Panc1 (cell line): ENCODE measurements at regions not wholly inside any gene's neighbourhood (a gene's known extent, or its start where the extent isn't known, plus 50 kb on each side); places are given as distances from the start of the nearest gene placed in this dataset.

Experiments used
- ATAC-seq: fragments of 200-7000 bp; cut with Tn5 transposase; 2 replicates; pipeline ENCODE4 v1.9.1; 2020; ENCODE audit warnings: mild to moderate bottlenecking, moderate library complexity
- BruUV-seq: library from RNA; stranded (reverse); fragments of 400-500 nt; replicated peaks from 2 replicates; lab custom pipeline; 2021; lab: Mats Ljungman, UMichigan
- CTCF ChIA-PET: fragments of 300-600 bp; sonication (Branson Sonifier 250); formaldehyde crosslinking; loops from one replicate; lab custom pipeline; 2022; ENCODE audit warnings: antibody characterized with exemption; lab: Charles Lee
- POLR2A ChIA-PET: fragments of 300-600 bp; sonication (Branson Sonifier 250); formaldehyde crosslinking; loops from one replicate; lab custom pipeline; 2022; ENCODE audit warnings: antibody characterized with exemption; lab: Charles Lee
- DNase-seq: peaks from one replicate; pipeline ENCODE4 v3.0.0-alpha.2; 2010; ENCODE audit warnings: low read depth, low spot score
- H3K27ac ChIP-seq: 2 replicates; pipeline ENCODE4 v1.5.1; 2011; ENCODE audit warnings: mild to moderate bottlenecking, low read length, inconsistent platforms
- H3K27me3 ChIP-seq: fragments of 200-500 bp; sonication (Bioruptor generic); 2 replicates; pipeline ENCODE4 v1.6.0; 2014; ENCODE audit warnings: low read length, inconsistent platforms; ENCODE audit not compliant: control insufficient read depth, insufficient read depth
- H3K36me3 ChIP-seq: fragments of 200-500 bp; sonication (Bioruptor generic); 2 replicates; pipeline ENCODE4 v1.5.1; 2014; ENCODE audit warnings: inconsistent platforms, mild to moderate bottlenecking, low read length, moderate library complexity; ENCODE audit not compliant: control insufficient read depth, insufficient read depth
- H3K4me1 ChIP-seq: 2 replicates; pipeline ENCODE4 v1.5.1; 2011; ENCODE audit warnings: inconsistent platforms, mild to moderate bottlenecking, low read length, moderate library complexity; ENCODE audit not compliant: control insufficient read depth, insufficient read depth
- H3K4me3 ChIP-seq, 2 experiments: 2 replicates each; pipeline ENCODE4 v1.5.1; 2011 to 2012; ENCODE audit warnings: low read depth in 2 of 2, low read length in 2 of 2, mild to moderate bottlenecking in 2 of 2, inconsistent platforms in 1 of 2, moderate library complexity in 1 of 2
- H3K9me3 ChIP-seq: fragments of 200-500 bp; sonication (Bioruptor generic); 2 replicates; pipeline ENCODE4 v1.5.1; 2014; ENCODE audit warnings: low read depth, mild to moderate bottlenecking, inconsistent platforms, low read length, moderate library complexity; ENCODE audit not compliant: control insufficient read depth, insufficient read depth
- POLR2AphosphoS5 ChIP-seq: IDR thresholded peaks from 2 replicates; pipeline ENCODE4 v1.6.1; 2012; ENCODE audit warnings: mild to moderate bottlenecking, low read depth, low read length, moderate library complexity
- SIN3A ChIP-seq: IDR thresholded peaks from 2 replicates; pipeline ENCODE4 v1.6.1; 2012; ENCODE audit warnings: low read depth, mild to moderate bottlenecking, low read length, moderate library complexity, borderline replicate concordance; ENCODE audit not compliant: insufficient read depth
- TCF7L2 ChIP-seq: IDR thresholded peaks from 2 replicates; pipeline ENCODE4 v1.6.1; 2011; ENCODE audit warnings: mild to moderate bottlenecking, low read depth, low read length, inconsistent platforms
- in situ Hi-C: cut with HindIII; loops from 2 replicates; pipeline ENCODE4 v1.10.0; 2016; ENCODE audit warnings: low sequenced_read_pairs, low pct_unique_long_range_greater_than_20kb
- intact Hi-C: fragments of 100-400 bp; cut with micrococcal nuclease; formaldehyde crosslinking; loops from one replicate; pipeline ENCODE4 v1.10.0; 2022; ENCODE audit not compliant: unreplicated experiment
- TF ChIP-seq, protein P1 (sequence below): fragments of 450-650 bp; IDR thresholded peaks from 2 replicates; pipeline ENCODE4 v1.5.1; 2017; ENCODE audit warnings: mild to moderate bottlenecking
- TF ChIP-seq, protein P2 (sequence below), 2 experiments: IDR thresholded peaks; 2 replicates each; pipeline ENCODE4 v1.6.1; 2011 to 2012; ENCODE audit warnings: low read depth in 2 of 2, control low read depth in 1 of 2, low read length in 1 of 2, mild to moderate bottlenecking in 1 of 2, moderate library complexity in 1 of 2; ENCODE audit not compliant: insufficient read depth in 1 of 2

DNA sequence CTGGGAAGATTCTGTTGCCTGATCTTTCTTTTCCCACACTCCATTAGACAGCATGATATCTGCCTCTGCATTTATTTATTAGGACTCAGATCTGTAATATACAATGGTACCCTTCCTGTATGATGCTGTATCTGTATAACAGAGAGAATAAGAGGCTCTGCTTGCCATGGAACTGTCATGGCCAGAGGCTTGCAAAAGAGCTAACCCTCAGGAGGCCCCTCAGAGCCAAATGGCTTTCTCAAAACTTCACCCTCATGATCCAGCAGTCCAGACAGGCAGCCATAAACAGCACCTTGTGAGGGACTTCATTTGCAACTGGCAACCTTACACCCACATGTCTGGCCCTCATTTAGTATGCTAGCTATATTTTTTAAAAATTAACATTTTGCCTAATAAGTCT lies 57.6 kb downstream of the TMEM30B start:
- no peak for DNase-seq
- in situ Hi-C loops: no loop called here
- no TSS peak for BruUV-seq
- POLR2A ChIA-PET: no interaction called here
- intact Hi-C loops: no loop called here
- H3K4me3 ChIP-seq: no peak overlapping the region
- H3K4me1 ChIP-seq: no peaks in the 10 kb centered on the region
- no peak for ATAC-seq
- H3K36me3 ChIP-seq: no peaks in the 10 kb centered on the region
- no peaks in the 10 kb centered on the region for H3K9me3 ChIP-seq
- H3K27ac ChIP-seq: no peak overlapping the region
- TF ChIP-seq, protein P1, sequence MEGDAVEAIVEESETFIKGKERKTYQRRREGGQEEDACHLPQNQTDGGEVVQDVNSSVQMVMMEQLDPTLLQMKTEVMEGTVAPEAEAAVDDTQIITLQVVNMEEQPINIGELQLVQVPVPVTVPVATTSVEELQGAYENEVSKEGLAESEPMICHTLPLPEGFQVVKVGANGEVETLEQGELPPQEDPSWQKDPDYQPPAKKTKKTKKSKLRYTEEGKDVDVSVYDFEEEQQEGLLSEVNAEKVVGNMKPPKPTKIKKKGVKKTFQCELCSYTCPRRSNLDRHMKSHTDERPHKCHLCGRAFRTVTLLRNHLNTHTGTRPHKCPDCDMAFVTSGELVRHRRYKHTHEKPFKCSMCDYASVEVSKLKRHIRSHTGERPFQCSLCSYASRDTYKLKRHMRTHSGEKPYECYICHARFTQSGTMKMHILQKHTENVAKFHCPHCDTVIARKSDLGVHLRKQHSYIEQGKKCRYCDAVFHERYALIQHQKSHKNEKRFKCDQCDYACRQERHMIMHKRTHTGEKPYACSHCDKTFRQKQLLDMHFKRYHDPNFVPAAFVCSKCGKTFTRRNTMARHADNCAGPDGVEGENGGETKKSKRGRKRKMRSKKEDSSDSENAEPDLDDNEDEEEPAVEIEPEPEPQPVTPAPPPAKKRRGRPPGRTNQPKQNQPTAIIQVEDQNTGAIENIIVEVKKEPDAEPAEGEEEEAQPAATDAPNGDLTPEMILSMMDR: no peak
- no peak for TF ChIP-seq POLR2AphosphoS5
- TF ChIP-seq, protein P2, sequence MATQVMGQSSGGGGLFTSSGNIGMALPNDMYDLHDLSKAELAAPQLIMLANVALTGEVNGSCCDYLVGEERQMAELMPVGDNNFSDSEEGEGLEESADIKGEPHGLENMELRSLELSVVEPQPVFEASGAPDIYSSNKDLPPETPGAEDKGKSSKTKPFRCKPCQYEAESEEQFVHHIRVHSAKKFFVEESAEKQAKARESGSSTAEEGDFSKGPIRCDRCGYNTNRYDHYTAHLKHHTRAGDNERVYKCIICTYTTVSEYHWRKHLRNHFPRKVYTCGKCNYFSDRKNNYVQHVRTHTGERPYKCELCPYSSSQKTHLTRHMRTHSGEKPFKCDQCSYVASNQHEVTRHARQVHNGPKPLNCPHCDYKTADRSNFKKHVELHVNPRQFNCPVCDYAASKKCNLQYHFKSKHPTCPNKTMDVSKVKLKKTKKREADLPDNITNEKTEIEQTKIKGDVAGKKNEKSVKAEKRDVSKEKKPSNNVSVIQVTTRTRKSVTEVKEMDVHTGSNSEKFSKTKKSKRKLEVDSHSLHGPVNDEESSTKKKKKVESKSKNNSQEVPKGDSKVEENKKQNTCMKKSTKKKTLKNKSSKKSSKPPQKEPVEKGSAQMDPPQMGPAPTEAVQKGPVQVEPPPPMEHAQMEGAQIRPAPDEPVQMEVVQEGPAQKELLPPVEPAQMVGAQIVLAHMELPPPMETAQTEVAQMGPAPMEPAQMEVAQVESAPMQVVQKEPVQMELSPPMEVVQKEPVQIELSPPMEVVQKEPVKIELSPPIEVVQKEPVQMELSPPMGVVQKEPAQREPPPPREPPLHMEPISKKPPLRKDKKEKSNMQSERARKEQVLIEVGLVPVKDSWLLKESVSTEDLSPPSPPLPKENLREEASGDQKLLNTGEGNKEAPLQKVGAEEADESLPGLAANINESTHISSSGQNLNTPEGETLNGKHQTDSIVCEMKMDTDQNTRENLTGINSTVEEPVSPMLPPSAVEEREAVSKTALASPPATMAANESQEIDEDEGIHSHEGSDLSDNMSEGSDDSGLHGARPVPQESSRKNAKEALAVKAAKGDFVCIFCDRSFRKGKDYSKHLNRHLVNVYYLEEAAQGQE (IDR thresholded peaks at IDR 0.05; ENCODE audit: insufficient read depth in 1 of 2, low read depth in 2 of 2, low read length in 1 of 2): no peak
- no peak for TF ChIP-seq TCF7L2
- TF ChIP-seq SIN3A: no peak
- no peaks in the 10 kb centered on the region; the same call in 1 of the 2 replicates for H3K27me3 ChIP-seq
- CTCF ChIA-PET: no interaction called here

DNA sequence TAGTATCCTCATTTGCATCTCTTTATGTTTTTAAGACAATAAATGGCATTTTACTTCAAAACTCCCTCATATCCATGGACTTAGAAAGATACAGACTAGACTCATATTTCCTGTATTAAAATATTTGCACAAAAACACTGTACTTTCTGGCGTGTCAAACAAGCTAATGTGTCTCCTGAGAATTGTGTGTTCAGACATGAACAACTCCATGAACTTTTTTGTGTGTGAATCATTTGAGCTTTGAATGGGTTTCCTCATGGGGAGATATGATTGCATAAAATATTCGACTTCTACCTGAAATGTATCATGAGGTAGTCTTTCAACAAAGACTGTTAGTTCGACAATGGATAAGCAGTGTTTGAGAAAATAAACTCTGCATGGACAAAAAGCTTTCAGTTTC lies 58.8 kb downstream of the TMEM30B start:
- ATAC-seq (no peak), DNase-seq (no peak)
- no peaks in the 10 kb centered on the region for H3K9me3 ChIP-seq
- H3K4me3 ChIP-seq: no peak overlapping the region
- H3K4me1 ChIP-seq: no peaks in the 10 kb centered on the region
- ChIA-PET CTCF (no interaction called here), POLR2A (interaction anchor here (0.7 kb wide), 1 partner anchor 12 kb away, joined by 12 read pairs; no protein-coding TSS in a partner anchor)
- peaks cover 3% of the 10 kb centered on the region; the same call in 1 of the 2 replicates for H3K27me3 ChIP-seq
- no peaks in the 10 kb centered on the region for H3K36me3 ChIP-seq
- no peak for TF ChIP-seq SIN3A
- TF ChIP-seq, protein P1: no peak
- TF ChIP-seq TCF7L2: no peak
- TF ChIP-seq, protein P2 (IDR thresholded peaks at IDR 0.05; ENCODE audit: insufficient read depth in 1 of 2, low read depth in 2 of 2, low read length in 1 of 2): no peak
- no peak for TF ChIP-seq POLR2AphosphoS5
- in situ Hi-C loops: no loop called here
- no peak overlapping the region for H3K27ac ChIP-seq
- BruUV-seq: no TSS peak
- intact Hi-C loops: no loop called here
